SH-SY5Y (cell line): ENCODE measurements at regions not wholly inside any gene's neighbourhood (a gene's known extent, or its start where the extent isn't known, plus 50 kb on each side); places are given as distances from the start of the nearest gene placed in this dataset.

ENCODE experiments used
- GATA2 ChIP-seq: IDR thresholded peaks from 2 replicates; pipeline ENCODE4 v1.6.1; 2011; ENCODE audit warnings: mild to moderate bottlenecking, low read depth, low read length
- GATA3 ChIP-seq: IDR thresholded peaks from 2 replicates; pipeline ENCODE4 v1.6.1; 2011; ENCODE audit warnings: low read depth, mild to moderate bottlenecking, low read length, moderate library complexity

DNA sequence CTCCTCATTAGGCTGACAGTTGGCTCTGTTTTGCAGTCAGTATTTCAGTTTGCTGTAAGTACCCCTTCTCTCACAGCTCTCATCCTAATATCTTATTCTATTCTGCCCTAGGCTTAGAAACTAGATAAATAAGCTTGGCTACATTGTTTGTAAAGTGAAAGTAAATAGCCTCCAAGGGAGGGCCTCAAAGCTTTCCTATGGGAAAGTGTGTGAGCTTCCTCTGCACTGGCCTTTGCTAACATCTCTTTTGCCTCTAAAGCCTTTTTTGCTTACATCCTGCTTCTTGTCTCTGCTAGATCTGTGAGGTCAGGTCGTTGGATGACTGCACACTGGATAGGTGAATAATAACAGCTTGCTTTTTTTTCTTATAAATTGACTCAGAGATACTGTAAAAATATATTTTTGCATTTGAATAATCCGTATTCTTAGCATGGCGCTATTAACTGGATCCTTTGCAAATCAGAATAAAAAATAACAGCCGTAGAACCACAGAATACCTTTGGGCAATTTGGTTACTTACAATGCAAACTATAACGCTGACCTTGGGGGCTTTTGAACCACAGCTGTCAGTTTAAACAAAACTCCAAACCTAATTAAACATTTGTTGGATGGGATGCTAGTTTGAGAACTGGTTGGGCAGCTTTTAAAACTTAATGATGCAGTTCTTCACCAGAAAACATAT is 55.1 kb downstream of the TTC6 start:
- TF ChIP-seq GATA2 (no peak), GATA3 (no peak)

DNA sequence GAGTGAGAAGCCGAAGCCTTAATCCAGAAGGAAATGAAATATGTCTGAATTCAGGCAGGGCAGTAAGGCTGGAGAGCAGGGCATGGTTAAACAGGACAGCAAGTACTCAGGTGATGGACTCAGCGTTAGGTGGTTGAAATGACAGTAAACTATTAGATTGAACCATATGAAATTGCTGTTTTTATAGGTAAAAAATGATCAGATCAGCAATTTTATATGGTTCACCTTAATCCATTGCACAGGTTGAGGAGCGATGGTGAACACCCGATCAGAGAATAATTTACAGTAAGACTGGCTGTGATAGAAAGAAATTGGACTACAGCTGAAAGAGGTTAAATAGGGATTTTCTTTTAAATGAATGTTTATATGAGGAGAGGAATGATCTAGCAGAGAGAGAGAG is 56.6 kb downstream of the TTC6 start:
- no peak for TF ChIP-seq GATA3
- TF ChIP-seq GATA2 = no peak

DNA sequence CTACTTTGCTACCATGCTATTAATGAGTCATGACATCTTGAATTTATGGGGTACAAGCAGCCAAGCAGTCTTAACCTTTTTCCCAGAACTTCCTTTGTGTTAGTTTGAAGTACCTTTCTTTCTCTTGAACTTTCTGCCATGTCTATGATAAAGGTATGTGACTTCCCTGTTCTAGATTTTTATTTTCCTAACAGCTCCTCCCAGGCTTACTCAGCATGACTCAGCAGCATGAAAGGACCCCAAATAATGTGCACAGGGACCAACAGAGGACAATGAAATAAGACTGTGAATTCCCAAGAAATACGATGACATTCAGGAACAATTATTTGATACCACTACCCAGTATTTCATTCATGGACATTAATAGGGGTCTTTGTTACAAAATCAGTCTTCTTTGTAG is 60.0 kb downstream of the TTC6 start:
- TF ChIP-seq GATA3 = no peak
- no peak for TF ChIP-seq GATA2

DNA sequence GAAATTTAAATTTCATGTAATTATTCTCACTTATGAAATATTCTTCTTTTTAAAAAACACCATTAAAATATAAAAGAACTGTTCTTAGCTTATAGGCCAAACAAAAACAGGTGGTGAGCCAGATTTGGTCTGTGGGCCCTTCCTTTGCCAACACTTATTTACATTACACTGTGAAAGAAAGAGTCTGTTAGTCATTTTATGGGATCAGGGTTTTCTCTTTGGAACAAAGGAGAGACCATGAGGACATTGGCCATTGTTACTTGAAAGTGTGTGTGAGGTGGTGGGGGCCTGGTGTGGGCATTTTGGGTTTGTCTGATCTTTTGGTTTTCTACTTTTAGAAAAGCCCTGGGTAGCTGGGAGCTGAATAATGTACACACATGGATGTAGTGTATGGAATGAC is 62.7 kb downstream of the TTC6 start:
- TF ChIP-seq GATA3 = no peak
- no peak for TF ChIP-seq GATA2

DNA sequence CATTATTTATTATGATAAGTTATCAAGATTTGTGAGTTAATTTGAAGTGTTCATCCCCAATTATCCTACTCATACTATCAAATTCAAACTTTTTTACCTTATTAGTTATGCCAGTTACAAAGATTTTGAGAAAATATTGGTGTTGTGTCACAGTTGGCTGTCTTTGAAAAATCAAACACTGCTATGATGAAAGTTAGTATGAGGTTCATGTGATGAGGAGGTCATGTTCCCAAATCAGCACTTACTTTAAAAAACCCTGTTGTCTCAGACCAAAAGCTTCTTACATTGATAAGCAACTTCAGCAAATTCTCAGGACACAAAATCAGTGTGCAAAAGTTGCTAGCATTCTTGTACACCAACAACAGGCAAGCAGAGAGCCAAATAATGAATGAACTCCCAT is 68.1 kb downstream of the TTC6 start:
- TF ChIP-seq GATA2 = no peak
- no peak for TF ChIP-seq GATA3

DNA sequence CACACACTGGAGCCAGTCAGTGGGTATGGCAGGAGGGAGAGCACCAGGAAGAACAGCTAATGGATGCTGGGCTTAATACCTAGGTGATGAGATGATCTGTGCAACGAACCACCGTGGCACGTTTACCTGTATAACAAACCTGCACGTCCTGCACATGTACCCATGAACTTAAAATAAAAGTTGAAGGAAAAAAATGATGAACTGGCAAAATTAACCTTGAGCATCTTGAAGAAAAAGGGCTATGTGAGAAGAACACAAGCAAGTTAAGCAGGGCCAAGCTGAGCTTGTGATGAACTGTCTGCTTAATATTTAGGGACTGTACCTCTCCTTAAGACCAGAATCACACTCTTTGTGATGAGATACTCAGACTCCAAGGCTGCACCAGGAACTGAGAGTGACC is 70.0 kb downstream of the TTC6 start:
- TF ChIP-seq GATA2 (no peak), GATA3 (no peak)

DNA sequence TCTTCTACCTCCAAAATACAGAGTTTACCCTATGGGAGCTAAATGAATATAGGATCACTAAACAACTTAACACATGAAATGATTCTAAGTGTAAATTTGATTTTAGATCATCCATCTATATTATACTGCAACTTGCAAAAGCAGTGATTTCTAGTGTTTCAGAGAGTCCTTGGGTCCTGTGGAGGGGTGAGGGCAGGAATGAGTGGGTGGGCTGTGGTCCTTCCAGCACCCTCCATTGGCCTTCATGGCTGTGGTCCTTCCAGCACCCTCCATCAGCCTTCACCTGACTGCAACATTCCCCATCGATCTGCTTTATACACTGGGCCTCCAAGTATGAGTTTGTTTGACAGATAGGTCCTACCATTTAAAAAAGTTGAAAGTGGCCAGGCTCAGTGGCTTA is 70.5 kb downstream of the TTC6 start:
- TF ChIP-seq GATA2 (no peak), GATA3 (no peak)

DNA sequence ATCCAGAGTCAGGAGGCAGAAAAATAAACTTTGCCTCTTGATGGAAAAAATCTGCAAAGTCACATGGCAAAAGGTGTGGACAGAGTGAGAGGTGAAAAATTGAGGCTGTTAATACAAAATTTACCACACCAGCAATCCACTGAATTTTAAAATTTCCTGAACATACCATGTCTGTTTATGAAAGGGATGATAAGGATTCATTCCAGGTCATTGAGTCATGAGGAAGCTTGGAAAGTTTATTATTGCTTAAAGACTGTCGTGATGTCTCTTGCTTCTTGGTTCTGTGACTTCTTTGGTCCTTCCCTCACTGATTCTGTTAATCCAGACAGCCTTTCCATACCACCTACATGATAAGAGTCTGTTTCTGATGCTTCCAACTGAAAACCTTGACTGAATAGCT is 73.2 kb downstream of the TTC6 start:
- TF ChIP-seq GATA2 (no peak), GATA3 (no peak)

DNA sequence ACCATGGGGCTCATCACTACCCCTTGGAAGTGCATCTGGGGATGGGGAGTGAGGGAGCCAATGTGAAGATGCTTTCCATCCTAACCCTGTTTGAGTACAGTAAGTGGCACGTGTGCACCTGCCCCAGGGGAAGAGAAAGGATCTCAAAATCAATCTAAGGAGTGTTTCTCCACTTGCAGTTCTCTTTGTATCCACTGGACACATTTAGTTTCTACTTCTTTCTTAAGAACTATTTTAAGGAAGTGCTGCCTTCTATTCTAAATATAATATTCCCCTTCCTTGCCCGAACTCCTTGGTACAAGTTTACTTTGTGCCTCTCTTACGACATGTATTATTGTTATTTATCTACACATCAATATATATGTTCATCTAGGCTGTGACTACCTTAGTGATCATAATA is 73.8 kb downstream of the TTC6 start:
- TF ChIP-seq GATA2 (no peak), GATA3 (no peak)

DNA sequence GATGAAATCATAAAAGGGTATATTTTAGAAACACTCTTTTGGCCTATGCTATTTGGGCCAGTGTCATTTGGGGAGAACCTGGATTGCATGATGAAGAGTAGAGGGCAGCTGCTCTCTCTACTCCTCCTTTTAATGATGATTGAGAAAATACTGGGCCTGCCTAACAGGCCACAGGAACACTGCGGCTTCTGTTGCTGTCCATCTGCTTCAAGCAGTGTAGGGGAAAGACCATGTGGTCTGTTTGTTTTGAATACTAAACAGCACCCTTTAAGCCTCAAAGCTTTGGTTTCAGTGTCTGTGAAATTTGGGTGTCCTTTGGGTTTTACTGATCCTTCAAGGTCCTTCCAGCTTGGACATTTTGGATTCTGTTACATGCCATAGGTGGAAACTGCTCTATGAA is 78.0 kb downstream of the TTC6 start:
- no peak for TF ChIP-seq GATA3
- TF ChIP-seq GATA2 = no peak

DNA sequence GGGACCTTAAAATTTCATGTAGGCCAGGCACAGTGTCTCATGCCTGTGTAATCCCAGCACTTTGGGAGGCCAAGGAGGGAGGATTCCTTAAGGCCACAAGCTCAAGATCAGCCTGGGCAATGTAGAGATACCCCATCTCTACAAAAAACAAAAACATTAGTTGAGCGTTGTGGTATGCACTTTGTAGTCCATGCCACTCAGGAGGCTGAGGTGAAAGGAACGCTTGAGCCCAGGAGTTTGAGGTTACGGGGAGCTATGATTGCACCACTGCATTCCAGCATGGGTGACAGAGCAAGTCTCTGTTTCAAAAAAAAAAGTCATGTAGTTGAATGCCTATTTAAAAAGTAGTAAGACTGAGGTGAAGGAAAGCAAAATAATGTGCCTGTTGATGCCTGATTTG is 83.5 kb downstream of the TTC6 start:
- TF ChIP-seq GATA2 = no peak
- no peak for TF ChIP-seq GATA3

DNA sequence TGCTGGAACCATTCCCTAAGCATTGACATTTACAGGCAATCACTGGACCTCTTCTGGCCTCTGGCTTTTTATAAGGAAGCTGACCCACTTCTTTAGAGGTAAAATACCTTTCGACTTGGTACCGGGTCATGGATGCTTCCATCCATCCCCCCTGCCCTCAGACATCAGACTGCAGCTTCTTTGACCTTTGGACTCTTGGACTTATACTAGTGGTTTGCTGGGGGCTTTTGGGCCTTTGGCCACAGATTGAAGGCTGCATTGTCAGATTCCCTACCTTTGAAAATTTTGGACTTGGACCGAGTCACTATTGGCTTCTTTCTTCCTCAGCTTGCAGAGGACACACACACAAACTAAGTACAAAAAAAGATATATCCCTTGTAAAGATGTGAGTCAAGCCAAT is 86.1 kb downstream of the TTC6 start:
- no peak for TF ChIP-seq GATA2
- no peak for TF ChIP-seq GATA3

DNA sequence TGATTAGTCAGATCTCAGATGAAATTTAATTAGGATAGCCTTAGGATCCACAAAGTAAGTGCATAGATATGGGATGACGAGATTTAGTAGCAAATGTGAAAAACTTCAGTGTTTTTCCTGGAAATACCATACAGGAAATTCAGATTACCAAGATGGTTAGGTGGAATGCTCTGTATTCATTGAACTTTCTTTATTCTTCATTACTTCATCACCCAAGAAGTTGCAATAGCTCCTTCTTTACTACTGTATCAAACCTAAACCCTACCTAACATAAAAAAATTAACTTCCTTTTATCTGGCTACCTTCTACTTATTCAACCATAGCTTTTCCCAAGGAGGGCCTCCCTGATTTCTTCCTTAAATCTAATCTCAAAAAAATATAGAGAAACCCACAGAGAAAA is 100.4 kb downstream of the TTC6 start:
- no peak for TF ChIP-seq GATA3
- TF ChIP-seq GATA2 = no peak

DNA sequence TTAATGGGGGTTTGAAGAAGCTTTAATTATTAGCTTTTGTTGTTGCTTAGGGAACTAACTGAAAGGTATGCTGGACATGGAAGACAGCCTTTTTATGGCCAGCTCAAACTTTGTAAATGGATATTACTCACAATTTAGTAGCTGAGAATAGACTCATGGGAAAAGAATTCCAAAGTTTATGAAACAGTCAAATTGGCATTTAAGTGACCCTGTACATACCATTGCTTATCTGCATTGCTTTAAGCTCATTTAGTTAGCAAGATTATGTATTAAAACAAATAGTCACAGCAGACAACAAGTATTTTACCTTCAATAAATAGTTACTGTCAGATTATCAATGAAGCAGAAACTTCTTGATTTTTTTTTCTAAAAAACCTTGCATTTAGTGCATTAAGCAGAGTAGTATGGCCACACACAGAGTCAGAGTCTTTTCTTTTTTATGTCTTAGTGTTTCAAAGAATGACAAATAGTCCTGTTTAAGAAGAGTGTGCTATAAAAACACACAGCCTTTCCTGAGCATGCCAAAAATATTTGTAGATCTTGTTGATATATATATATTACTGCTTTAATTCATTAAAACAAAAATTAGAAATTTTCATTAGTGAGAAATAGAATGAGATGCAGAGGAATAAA is 102.2 kb downstream of the TTC6 start:
- no peak for TF ChIP-seq GATA3
- no peak for TF ChIP-seq GATA2

DNA sequence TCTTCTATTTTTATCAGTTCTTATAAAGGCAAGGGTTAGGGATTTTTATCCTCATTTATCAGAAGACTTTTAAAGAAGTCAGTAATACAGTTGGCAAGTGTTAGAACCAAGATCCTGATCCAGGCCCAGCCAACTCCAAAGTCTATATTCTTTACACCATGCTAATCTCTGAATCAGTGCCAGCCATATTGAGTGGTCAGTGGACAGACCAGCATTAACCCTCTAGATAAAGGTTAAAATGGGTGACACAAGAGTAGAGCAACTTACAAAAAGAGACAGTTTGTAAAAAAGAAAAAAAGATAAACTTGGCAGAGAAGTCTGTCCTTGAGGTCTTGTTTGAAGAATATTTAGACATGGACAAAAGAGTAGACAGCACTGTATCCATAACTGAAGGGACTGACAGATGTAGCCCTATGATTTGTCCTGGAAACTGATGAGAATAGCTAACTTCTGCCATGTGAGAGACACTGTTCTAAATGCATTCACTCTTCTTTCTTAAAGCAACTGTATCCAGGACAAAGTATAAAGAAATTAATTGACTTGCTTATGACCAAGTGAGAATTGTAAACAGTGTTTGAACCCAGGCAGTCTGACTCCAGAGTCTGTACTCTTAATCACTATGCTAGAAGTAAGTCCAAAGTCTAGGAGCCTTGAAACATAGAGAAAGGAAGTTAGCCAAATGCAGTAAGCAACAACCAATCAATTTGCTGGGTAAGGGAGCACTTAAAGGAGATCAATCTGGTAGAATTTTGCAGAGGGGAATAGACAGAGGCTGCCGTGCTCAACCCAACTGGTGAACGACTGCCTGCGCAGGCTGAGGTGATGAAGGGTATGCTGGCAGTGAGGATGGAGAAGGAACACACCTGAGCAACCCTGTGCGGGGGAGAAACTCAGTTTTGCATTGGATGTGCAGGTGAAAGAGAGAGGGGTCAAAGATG is 103.7 kb downstream of the TTC6 start:
- TF ChIP-seq GATA3 = no peak
- TF ChIP-seq GATA2 = no peak

DNA sequence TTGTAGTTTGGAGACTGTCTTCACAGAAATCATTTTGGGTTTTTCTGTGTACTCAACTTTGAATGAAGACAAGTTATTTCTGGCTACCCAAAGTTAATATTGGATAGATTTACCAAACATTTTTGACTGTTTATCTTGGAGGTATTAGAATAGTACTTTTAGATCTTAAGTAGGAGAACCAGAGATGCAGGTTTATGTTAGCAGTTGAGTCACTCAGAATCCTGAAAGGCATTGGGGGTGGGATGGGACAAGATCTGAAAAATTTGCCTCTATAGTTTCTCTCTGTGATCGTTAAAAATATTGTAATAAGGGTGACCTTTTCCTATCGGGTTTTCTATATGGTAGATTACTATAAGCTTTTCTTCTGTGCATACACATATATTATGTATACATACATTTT is 112.3 kb downstream of the TTC6 start:
- no peak for TF ChIP-seq GATA2
- TF ChIP-seq GATA3 = no peak
